GM11168 (cell line): ENCODE measurements at regions not wholly inside any gene's neighbourhood (a gene's known extent, or its start where the extent isn't known, plus 50 kb on each side); places are given as distances from the start of the nearest gene placed in this dataset.

Source experiments
- in situ Hi-C: fragments of 300-500 bp; cut with MboI; formaldehyde crosslinking; loops from one replicate; pipeline ENCODE4 v1.12.0; 2022; ENCODE audit warnings: low sequenced_read_pairs; ENCODE audit not compliant: unreplicated experiment

- in situ Hi-C loops: no loop called here
Measured at GRCh38 chr7:106773721-106774120, 91.4 kb upstream of the PIK3CG start.

GRCh38 chr7:106774213-106774767 is 90.8 kb upstream of the PIK3CG start:
- in situ Hi-C loops: no loop called here

DNA sequence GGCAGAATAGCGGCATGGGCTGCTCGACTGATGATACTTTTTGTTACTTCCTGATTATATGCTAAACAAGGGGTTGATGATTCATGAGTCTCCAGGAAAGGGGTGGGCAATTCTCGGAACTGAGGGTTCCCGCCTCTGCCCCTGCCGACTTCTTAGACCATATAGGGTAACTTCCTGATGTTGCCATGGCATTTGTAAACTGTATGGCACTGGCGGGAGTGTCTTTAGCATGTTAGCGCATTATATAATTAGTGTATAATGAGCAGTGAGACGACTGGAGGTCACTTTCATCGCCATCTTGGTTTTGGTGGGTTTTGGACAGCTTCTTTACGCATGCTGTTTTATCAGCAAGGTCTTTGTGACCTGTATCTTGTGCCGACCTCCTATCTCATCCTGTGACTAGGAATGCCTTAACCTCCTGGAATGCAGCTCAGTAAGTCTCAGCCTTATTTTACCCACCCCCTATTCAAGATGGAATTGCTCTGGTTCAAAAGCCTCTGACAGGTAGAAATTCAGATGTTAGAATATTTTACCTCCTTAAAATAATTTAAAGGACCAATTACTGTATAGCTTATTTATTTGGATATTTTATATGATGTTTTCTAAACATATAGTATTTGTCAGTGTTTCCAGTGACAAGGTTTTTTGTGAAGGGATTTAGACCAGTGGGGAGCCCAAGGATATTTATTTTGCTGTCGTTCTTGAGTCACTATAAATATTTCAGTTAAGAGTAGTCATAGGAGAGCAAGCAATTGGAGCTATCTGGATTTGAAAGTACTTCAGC is 90.1 kb upstream of the PIK3CG start:
- in situ Hi-C loops: no loop called here

DNA sequence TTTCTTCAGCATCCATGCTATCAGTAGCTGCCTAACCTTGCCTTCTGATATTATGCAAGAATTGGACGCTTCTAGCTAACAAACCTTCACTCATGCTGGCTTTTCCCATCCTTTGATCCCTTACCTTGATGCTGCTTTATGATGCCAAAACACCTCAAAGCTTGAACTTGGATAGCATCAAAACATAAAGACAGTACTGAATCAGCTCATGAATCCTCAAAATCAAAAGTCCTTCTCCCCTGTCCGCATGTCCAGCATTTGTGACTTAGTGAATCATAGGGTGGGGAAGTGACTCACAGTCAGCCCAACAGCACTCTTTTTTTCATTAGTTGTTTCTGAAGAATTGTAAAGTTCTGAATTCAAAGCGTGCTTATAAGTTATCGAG is 89.5 kb upstream of the PIK3CG start:
- in situ Hi-C loops: no loop called here

DNA sequence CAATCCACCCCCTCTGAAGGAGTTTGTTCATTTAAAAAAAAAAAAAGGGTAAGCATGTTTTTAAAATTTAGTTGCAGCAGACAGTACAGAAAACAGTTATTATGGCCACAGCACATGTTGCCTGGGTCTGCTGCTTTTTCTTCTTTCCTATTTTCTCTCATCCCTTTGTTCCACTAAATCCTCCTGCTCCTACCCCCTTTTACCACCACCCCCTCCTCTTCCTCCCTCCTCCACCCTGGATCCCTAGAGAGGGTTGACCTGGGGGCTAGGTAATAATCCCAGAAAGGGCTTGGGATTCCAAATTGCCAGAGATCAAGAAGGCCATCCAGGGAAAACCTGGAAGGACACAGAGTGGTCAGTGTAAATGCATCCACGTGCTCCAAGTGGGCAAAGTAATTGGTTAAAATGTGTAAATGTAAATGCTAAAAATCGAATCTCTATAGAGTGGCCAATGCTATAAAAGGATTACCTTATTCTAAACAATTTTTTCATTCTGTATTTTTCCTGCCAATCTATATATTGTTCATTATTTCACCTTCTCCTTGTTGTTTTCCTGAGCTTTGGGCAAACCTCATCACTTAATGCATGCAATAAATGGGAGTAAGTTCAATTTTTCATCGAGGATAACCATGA is 89.0 kb upstream of the PIK3CG start:
- in situ Hi-C loops: no loop called here

DNA sequence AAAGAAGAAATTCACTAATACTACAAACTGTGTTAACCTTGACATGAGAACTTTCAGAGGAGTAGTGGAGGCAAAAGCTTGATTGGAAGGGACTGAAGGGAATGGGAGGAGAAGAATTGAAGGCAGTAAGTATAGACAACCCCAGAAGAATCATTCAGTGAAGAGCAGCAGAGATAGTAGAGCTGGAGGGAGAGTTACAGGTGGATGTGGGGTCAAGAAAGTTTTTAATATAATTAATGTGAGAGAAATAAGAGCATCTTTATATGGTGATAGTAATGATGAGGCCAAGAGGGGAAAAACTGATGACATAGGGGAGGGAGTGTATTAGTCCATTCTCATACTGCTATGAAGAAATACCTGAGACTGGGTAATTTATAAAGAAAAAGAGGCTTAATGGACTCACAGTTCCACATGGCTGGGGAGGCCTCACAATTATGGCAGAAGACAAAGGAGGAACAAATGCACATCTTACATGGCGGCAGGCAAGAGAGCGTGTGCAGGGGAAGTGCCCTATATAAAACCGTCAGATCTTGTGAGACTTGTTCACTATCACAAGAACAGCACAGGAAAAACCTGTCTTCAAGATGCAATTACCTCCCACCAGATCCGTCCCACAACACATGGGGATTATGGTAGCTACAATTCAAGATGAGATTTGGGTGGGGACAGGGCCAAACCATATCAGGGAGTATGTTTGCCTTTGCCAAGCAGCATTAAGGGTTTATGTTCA is 88.3 kb upstream of the PIK3CG start:
- in situ Hi-C loops: no loop called here

DNA sequence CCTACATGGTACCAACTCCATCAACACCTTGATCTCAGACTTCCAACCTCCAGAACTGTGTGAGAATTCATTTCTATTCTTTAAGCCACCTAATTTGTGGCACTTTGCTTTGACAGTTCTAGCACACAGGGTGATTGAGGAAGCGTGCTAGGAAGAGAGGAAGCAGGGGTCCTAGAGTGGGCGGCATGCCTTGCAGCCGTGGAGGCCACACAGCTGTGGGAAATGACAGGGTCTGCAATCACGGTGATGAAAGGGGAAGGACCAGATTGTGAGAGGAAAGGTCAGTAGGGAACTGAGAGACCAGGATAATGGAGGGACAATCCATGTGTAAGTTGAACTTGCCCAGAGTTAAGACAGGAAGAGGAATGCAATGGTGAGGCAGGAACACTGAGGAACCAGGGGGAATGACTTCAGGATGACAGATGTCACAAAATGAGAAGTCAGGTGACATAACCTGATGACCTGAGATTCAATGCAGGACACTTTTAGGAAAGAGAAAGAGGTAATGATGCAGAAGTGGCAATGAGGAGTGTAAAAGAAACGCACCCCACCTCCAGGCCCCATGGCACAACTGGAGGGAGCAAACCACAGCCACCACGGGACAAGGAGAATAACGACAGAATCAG is 87.3 kb upstream of the PIK3CG start:
- in situ Hi-C loops: no loop called here

DNA sequence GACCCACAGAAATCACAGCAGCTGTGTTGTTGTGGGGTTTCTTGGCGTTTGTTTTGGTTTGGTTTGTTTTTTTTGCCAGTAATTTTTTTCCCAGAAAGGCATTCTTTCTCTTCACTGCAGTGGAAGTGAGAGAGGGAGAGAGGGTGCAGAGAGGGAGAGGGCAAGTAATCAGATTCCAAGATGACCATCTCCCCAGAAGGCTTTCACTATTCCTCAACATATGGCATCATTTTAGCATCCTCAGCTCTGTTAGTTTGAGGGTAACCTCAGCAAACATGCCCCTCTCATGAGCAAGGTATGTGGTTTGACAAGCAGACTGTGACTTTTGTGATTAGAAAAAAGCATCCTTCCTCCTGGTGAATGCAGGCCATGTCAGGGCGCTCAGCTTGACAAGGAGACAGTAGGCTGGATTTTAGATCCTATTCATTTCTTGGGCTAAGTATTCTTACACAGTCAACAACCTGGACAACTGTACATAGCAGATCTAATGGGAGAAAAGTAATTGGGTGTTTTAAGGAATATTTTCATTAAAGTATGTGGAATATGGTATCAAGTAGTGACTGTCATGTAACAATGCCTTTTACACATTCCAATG is 86.3 kb upstream of the PIK3CG start:
- in situ Hi-C loops: no loop called here

- in situ Hi-C loops: no loop called here
Measured at GRCh38 chr7:106779877-106780276, 85.2 kb upstream of the PIK3CG start.

GRCh38 chr7:106781007-106781406 is 84.1 kb upstream of the PIK3CG start:
- in situ Hi-C loops: no loop called here

GRCh38 chr7:106781828-106782544 is 83.1 kb upstream of the PIK3CG start:
- in situ Hi-C loops: no loop called here

DNA sequence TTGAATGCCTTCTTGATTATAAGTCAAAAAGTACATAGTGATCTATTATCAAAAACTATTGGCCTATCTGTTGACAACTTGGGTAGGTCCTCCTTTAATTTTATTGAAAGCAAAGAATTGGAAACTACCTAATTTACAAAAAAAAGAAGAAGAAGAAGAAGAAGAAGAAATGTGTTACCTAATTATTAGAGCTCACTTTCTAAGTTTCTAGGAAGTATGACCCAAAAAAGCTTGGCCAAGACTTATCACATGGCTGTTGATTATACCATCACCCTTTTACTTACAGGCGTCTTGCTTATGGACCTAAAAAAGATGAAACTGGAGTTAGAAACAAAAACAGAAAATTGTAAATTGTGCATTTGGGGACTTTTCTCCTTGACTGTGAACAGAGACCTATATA is 81.8 kb upstream of the PIK3CG start:
- in situ Hi-C loops: no loop called here

DNA sequence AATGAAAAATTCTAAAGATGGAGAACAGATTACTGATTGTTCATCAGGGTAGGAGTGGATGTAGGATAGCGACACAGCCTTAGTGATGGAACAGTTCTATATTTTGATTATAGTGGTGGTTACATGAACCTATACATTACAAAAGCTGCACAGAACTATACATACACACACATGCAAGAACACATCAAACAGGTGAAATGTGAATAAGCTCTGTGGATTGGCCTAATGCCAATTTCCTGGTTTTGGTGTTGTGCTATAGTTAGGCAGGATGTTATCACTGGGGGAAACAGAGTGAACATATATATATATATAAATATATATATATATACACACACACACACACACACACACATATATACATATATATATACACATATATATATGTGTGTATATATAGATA is 76.4 kb upstream of the PIK3CG start:
- in situ Hi-C loops: no loop called here

- in situ Hi-C loops: loop anchor here (5.0 kb wide), 1 partner anchor 356 kb away; no protein-coding TSS in a partner anchor
Measured at GRCh38 chr7:106791526-106791925, 73.6 kb upstream of the PIK3CG start.

DNA sequence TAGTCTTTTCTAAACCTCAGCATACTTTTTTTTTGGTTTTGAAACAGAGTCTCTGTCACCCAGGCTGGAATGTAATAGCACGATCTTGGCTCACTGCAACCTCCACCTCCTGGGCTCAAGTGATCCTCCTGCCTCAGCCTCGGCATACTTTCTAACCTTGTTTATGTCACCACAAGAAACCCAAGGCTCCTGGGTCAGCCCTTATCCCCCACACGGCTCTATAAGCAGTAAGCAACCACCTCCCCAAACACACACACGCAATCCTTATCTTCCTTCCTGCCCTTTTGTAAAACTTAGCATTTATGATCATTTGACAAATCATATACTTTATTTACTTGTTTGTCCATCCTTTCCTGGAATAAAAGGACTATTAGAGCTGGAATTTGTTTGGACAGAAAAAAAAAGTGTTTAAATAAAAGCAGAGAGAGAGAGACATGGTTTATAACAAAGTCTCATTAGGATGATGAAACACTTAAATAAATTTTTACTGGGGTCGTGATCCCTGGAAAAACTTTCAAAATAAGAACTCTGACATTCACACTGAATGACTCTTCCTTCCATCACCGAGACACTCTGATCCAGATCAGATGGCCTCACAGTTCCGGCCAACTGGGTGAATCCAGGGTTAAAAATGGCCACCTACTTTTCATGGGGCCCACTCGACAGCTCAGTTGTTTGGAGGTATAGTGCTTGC is 72.7 kb upstream of the PIK3CG start:
- in situ Hi-C loops: loop anchor here (5.0 kb wide), 1 partner anchor 355 kb away; no protein-coding TSS in a partner anchor

GRCh38 chr7:106793015-106793975 is 71.8 kb upstream of the PIK3CG start:
- in situ Hi-C loops: loop anchor here (5.0 kb wide), 1 partner anchor 354 kb away; no protein-coding TSS in a partner anchor

DNA sequence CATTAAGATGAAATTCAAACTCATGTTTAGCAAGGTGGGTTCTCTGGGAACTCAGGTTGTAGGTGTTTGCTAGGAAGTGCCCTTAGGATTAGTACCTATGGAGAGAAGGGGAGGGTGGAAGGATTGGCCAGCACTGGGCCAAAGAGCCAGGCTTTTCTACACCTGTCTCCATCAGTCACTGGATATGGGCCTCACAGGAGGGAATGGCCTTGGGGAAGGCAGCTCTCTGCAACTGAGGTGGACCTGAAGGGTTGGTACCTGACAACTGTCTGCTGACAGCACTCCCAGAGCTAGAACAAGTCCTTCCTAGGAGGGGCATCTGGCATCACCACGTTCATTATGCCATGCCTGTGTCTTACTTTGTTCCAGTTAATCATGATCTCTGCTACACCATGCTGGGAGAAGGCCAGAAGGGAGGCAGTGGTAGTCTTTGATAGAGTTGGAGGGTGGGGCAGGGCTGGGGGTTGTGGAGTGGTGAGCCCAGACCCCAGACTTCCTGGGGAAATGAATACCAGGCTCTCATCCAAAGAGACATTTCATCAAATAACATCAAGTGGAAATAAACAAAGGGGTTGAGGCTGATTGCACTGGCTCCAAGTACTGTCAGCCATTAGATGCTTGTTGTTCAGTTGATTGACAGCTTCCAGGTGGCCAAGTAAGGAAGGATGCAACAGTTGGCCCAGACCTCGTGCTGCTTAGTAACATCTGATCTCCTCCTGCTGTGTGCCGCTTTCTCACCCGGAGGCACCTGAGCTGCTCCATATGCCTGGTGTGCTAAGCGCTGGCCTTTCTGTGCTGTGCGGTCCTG is 70.6 kb upstream of the PIK3CG start:
- in situ Hi-C loops: loop anchor here (5.0 kb wide), 1 partner anchor 353 kb away; no protein-coding TSS in a partner anchor
